NOMO-1 (cell line): ENCODE measurements at regions not wholly inside any gene's neighbourhood (a gene's known extent, or its start where the extent isn't known, plus 50 kb on each side); places are given as distances from the start of the nearest gene placed in this dataset.

ENCODE experiments used
- DNase-seq, 2 experiments: peaks; one replicate each; lab custom pipeline; 2025; ENCODE audit not compliant: unreplicated experiment in 2 of 2; lab: John Stamatoyannopoulos, UW

DNA sequence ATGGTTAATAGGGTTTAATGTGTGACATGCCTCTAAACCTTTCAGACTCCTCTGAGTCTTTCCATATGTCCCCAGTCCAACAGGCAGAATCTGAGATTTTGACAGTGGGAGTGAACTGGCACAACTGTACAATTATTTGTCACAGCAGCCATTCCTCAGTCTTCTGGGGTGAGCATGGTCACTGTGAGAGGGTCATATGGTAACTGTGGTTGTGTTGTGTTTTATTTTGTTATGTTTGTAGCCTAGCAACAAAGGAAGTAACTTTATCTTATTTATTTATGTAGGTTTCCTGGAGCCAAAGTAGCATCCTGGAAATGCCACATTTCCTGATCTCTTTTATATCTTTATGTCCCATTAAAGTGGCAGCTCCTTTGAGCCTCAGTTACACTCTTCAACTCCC lies 1067.9 kb downstream of the TTLL7 start:
- DNase-seq = no peak

DNA sequence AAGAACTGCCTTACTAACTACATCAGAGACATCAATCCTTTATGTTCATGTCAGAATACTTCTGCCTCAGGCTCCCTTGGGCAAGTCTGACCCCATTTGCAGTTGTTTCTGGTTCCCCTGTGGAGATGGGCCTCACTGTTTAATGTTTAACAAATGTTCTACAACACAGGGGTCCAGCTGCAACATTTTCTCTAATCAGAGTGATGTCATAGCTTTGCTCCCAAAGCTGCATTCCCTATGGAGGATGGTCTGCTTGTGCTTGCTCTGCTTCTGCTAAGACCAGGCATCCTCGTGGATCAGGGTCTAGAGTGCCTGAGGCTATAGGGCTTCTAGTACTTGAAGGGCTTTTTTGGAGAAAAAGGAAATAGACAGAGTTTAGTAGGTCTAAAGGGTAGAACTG lies 1071.2 kb downstream of the TTLL7 start:
- DNase-seq = no peak

DNA sequence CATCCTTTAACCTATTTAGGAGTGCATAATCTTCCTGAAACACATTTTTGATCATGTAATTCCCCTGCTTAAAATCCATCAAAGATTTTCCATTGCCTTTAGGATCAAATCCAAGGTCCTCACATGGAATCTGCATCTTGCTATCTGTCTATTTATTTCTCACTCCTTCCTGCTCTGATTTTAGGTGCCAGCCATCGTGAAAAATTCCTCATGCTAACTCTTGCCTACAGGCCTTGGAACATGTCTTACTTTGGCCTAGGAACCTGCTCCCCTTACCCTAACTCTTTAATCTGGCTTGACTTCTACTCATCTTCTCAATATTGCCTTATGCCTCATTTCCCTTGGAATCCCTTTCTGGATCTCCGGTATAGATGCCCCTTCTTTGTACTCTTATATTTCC lies 1074.3 kb downstream of the TTLL7 start:
- no peak for DNase-seq

DNA sequence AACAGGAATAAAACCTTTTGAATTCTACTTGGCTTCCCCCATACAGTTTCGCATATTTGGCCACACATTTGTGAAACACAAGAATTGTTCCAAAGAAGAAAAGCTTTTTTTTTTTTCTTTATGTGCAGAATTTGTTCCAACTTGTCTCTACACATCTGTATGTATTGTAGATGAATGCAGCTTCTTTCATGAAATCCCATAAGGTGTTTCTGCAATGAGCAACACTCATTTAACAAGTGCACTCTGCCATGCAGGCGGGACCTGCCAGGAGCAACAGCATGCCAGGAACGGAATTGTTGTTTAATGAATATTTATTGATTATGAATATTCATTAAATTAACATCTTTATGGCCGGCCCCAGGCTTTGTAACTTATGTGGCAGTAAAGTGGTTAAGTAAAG lies 1075.0 kb downstream of the TTLL7 start:
- no peak for DNase-seq

DNA sequence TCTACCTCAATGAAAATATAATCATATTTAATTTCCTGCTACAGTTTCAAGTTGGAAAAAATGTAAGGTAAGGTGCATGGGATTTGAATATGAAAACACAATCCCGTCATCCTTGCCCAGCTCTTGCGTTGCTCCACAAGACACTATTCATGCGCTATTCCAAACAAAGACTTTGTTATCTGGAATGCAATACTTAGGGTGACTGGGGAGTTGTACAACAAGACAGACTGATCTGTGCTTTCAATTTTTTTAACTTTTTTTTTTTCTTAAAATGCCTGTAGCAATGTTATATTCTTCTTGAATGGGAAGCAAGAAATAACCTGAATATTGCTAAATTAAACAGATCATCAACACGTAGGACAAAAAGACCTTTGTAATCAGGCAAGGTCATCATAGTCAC lies 1077.2 kb downstream of the TTLL7 start:
- no peak for DNase-seq

DNA sequence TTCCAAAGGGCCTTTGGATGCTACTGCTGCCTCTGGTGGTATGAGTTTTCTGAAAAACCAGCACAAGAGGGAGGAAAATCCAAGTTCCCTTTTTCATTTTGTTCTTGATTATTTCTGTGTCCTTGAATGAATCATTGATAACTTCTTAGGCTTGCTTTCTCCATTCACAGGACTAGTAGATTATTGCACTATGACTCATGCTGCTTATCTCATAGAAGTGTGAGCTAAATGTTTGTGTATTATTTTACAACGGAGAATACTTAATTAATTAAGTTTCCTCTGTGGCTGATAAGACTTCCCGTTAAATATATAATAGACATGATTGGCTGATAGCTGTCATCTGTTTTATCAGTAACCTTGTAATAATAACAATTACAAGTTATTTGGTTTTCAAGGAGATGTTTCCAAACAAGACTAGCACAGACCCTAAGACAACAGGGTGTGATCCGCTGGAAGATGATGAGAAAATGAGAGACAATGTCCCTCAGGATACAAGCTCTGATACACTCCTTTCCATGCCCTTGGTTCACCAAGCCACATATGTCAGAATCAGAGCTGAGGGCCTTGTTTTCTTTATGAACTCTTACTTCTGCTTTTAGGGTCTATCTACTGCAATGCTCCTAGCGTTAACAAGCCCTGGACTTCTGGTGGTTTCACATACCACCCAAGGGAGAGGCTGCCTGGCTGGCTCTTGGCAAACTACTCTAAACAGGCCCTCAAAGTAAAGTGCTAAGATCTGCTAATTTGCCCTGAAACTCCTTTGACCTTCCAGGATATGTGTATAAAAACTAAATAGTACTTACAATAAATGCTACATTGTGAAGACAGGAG lies 1078.3 kb downstream of the TTLL7 start:
- peak; percentile 2 to 36 for DNase-seq

DNA sequence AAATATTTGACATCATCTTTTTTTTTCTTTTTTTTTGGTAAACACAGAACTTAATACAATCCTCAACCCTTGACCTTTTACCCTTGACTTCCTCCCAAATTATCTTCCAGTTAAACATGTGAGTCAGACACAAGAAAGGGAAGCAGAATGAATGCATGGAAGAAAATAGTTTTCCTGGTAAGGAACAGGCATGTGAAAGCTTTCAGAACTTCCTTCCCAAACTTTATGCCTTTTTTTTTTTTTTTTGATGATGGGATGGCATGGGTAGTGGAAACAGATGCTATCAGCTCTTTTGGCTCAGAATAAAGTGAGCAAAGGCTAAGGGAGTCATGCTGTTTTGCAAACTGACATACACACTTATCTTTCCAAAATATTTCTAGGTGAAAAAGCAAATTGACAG lies 1079.1 kb downstream of the TTLL7 start:
- no peak for DNase-seq

DNA sequence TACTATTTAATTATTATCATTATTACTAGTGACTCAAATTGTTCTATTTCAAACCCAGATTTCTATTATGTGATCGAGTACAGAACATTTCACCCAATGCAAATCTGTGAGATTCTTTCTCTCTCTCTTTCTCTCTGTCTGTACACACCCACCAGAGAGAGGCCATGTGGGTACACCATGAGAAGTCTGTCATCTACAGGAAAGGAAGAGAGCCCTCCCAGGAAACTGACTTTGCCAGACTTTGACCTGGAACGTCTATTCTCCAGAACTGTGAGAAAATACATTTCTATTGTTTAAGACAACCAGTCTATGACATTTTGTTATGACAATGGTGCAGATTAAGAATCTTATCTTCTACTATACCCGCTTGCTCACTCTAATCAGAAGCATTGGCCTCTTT lies 1091.6 kb downstream of the TTLL7 start:
- no peak for DNase-seq

DNA sequence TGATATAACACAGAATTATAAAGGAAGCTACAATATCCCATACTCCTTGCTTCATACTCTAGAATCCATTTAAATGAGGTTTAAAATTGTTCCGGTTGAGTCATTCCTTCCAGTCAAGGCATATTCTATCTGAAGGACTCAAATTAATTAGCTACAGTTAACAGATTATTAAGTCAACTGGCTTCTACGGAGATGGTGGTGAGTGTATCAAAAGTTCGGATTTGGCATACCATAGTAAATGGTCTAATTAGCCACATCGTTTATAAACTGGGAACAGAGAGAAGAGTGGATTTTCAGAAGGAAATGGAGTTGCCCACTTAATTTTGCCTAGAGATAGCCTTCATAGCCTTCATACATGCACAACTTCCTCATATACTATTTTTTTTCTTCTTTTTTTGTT lies 1095.3 kb downstream of the TTLL7 start:
- DNase-seq = no peak

DNA sequence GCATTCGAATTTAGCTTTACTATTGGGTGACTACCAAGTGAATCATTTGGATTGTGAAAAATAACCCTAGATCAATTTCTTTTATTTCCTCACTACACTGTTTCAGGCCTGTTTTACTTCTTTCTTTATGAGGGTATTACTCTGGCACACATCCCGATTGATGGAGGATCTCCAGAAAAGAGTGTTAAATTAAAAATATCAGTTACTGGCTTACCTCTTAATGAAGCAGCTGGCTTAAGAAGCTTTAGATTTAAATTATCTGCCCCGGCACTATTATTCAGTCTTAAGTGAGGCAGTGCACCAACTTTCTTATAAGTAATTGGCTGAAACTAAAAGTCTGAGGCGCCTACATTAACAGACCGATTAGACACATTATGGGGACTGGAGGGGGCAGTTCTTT lies 1097.4 kb downstream of the TTLL7 start:
- no peak for DNase-seq

DNA sequence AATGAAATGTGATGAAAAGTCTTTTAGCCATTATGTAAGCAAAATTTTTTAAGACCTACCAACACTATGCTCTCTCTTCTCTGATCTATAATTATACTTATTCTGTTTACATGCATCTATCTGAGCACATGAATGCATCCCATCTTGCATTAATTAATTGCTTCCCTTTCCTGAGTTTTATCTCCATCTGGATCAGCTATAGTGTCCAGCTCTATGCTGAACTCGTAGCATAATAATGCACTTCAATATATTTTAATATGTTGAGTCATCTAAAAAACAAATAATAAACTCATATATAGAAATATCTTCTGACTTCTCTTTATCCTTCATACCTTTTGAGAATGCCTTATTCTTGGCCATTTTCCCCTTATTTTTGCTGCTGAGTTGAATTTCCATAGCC lies 1097.8 kb downstream of the TTLL7 start:
- DNase-seq = no peak

DNA sequence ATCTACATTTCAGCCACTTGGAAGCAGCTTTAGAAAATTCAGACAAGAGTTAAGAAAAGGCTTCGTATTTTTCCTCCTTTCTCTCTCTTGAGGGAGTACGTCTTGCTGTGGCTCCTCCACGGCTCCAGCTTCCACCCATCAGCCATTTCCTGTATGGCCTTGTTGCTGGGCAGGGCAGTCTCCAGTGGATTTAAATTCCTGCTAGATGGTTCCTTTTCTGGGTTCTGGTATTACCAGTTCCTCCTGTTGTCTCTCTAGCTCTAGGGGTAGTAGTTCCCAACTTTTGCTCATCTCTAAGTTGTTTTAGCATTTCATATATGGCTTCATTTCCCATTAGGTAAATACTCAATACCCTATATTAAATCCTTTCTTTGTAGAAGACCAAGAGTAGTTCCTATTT lies 1098.3 kb downstream of the ADGRL2 start:
- no peak for DNase-seq

DNA sequence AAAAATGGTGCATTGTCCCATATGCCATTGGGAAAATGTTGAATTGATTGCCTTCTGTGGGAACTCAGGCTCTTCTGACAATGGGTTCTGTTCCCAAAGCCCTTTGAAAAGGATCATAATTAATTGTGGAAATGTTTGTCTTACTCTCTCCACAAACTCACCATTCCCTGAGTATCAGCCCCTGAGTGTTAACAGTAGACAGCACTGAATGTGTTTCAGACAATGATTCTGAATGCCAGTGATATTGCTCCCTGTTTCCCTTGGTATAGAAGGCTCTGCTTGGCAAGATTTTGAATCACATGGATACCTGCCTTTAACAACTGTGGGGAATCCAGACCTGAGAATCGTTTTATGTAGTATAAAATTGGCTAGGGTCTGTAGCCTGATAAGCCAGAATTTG lies 1096.8 kb downstream of the ADGRL2 start:
- DNase-seq = no peak

DNA sequence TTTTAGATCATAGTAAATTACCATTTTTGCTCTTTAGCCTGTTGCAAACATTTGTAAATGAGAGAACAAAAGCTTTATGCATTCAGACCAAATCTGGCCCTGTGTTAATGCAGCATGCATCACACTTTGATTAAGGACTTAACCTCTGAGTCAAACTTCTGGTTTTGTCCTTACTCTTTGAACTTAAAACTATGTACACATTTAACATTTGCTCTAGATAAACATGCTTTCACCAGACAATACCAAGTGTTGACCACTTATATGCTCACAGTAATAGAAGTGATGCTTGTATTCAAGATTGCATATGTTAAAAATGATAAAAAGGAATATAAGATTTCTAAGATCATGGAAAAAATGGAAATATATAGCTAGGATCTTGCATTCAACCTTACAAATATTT lies 1095.3 kb downstream of the ADGRL2 start:
- DNase-seq = no peak

DNA sequence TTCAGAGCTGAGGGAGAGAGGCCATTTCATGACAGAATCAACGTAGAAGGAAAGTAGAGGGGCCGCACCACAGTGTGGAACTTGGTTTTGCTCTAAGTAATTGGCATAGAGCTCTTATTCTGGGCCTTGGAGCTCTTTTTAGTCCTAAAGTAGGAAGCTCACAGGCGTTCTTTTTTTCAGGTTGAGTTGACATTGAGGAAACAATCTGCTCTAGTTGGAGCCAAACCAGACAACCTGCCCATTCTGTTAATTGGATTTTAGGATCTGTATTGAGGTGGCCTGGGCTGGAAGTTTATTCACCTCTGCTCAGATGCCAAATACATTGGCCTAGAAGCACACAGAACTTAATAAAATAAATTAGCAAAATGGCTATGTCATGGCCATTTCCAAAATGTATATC lies 1093.9 kb downstream of the ADGRL2 start:
- no peak for DNase-seq

DNA sequence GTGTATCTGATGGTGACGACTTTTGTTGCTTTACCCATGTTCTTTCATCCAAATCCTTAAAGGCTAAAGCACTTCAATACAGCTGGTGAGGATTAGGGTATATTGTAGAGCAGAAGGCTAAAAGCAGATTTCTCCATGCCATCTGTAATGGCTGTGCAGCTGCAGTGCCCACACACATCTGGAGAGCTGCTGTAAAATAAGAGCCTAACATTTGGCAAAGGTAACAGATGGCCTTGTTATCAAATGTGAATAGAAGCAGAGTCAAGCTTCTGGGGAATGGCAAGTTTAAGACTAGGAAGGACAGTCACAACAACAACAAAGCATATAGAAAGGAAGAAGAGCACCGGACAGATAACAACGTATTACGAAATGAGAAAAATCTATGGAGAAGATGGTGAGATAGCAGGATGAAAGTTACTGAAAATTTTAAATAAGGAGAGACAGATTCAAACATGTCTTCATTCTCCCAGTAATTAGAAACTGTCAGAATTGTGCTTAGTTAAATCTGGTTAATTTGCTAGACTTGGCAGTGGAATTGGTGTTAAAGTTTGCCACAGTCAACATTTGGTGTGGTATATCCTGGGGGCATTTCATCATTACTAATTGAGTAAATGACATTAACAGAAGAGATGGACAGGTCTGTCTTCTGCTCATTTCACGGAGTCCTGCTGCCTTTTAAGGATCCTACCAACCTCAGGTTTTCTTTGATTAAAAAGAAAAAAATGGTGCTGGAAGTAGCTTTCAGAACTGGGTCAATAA lies 1093.2 kb downstream of the ADGRL2 start:
- no peak for DNase-seq

DNA sequence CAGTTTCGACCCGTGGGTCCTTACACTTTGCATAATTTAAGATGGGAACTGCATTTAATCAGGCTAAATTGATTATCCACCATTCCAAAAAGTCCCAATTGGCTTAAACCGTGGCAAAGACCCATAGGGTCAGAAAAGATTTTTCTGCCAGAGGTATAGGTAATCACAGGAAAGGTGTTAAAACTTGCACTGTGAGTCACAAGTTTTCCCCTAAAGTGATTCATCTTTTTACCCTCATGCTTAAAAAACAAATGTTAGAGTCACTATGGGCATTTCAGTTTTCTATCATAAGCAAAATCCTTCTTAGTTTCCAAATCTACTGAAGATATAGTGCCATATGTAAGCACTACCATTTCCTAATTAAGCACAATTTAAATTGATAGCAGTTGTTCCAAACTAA lies 1079.8 kb downstream of the ADGRL2 start:
- DNase-seq = no peak

DNA sequence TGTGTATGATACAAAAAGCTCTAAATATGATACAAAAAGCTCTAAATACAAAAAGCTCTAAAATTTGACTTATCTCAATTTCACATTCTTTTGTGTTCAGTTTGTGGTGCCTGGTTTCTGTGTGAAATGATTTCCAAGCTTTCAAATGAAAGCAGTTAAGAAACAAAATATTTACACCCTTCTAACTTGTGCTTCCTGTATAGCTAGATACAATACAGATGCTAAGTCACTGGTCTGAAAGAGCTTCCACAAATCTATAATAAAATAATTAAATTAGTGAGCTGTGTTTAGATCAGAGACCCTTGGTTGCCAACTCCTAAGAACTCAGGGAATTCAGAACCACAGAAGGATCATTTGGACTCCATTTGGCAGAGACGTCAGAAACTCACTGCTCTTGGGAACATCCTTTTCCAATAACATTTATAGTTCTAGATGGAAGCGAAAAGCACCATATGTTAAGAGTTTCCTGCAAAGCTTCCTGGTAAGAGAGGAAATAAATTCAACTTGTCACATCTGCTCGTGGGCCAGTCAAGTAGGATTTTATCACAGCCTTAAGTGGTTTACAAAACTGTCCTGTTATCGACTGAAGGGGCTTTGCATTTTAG lies 1079.1 kb downstream of the ADGRL2 start:
- no peak for DNase-seq

DNA sequence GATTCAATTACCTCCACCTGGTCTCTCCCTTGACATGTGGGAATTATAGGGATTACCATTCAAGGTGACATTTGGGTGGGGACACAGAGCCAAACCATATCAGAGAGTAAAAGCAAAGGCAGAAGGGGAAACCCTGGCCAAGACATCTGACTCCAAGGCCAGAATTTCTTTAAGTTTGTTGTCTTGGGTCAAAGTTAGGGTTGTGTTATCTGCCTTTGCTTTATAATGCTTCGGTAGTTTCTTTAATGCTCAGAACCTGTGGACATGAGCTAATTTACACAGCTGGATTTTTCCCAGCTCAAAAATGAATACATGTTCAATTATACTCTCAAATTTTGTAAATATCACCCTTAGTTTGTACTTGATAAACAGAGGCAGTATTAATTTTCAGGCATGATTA lies 1074.4 kb downstream of the ADGRL2 start:
- DNase-seq = no peak

DNA sequence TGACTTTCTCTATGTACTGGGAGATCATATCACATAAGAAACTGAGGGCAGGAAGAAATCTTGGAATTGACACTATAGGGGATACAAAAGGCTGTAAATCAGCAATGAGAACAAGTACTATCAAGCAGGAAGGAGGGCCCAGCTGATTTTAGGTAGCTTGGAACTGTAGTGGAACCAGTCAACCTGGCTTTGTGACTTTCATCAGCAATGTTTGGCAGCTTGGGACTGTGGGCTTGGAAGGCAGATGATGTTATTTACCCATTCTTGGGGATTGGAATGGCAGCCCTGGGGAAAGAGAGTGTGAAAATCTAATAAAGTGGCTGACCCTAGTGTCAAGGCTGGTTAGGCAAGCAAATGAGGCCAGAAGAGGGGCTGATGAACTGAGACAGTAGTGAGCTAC lies 1073.3 kb downstream of the ADGRL2 start:
- DNase-seq = no peak

DNA sequence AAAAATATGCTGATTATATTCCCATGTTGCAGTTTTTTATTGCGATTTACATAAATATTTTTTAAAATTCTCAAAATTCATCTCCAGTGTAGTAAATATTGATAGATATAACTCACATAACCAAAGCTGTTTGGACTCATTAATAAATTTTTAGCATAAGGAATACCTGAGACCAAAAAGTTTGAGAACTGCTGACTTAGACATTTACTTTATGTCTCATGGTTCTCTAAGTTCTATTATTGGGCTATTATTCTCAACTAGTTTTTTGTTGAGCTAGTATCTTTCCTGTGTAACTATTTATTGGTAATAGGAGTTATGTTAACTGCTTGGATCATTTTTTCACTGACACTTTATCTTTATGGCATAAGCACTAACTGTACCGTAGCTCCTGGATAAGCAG lies 1069.6 kb downstream of the ADGRL2 start:
- no peak for DNase-seq

DNA sequence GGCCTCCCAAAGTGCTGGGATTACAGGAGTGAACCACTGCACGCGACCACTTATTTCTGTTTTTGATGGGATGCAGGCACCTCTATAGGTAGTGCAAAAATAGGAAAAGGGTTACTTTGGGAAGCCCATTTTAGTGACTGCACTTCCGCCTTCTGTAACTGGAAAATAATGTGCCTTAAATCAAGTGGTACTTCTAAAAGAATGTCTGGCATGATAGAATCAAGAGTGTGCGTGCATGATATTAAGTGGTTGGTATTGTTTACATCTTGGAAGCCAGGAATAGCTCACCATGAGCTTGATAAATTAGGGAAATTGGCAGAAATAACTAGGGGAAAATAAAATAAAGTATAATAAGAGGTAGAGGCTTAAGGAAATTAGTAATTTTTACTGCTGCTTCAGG lies 1067.0 kb downstream of the ADGRL2 start:
- DNase-seq = no peak
